DMS 273 treated with DMSO at 0.1 percent for 48 hours (cell line): ENCODE measurements at regions not wholly inside any gene's neighbourhood (a gene's known extent, or its start where the extent isn't known, plus 50 kb on each side); places are given as distances from the start of the nearest gene placed in this dataset.

Experiments used
- DNase-seq: peaks from one replicate; lab custom pipeline; 2025; lab: John Stamatoyannopoulos, UW

DNA sequence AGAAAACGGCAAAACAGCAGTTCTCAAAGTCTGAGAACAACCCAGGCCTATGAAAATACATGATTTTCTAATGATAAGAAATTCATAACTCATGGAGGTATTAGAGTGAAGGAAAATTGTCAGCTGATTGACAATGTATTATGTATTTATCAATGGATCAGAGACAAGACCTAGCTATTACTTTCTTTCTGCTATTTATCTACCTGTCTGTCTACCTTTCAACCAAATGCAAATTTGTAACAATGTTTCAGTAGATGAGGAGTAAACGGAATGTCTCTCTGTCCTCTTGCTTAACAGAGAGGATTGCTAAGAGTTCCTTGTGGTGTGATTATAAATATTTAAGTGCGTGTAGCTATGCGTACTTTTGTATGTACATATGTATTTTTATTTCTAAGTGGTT, 568.7 kb upstream of the RGS18 start:
- no peak for DNase-seq

GRCh38 chr1:191590578-191590977, 567.7 kb upstream of the RGS18 start:
- no peak for DNase-seq

DNA sequence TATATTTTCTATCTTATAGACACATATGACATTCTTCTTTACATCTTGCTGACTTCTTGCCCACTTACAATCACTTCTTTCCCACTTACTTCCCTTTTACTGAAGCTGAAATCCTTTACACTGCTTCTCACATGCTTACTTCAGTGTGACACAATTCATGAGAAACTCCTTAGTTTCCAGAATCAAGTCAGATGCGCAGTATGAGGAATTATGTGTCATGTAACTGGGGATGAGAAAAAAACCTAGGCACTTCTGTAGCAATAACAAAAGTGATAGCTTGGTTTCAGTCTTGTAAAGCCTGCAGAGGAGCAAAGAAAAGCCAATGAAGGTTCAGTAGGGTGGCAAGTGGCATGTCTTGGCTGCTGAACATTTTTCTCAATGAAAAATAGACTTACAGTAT, 566.2 kb upstream of the RGS18 start:
- DNase-seq, result no peak

DNA sequence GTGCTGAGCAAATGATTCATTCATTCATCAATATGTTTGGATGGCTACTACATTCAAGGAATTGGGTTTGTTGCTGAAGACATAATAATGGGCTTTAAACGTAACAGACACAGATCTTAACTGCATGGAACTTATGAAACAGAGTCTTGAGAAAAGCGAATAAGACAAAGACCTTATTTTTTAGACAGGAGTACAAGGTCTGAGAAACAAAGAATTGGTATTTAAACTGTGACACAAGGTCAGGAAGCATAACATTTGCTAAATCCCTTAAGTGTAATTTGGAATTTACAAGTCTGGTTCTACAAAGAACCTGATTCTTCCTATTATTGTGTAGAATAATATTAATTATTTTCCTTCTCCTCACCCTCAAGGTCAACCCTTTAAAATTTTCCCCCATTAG, 565.4 kb upstream of the RGS18 start:
- no peak for DNase-seq

DNA sequence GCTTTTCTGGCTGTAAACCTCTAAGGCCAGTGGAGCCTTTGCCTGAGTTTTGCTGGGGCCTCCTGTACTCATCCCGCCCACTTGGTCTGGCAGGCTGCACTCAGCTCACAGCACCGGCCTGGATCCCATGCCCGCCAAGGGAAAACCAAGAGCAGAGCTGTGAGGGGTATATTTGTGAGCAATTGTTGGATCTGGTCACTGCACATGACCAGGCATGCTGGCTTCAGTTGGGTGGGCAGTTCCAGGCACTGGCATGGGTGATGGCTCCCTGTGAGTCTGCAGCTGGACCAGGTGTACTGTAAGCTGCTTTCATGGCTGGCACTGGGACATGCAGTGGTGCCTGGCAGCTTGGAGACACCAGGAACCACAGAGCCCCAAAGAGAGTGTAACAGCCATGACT, 563.1 kb upstream of the RGS18 start:
- no peak for DNase-seq

DNA sequence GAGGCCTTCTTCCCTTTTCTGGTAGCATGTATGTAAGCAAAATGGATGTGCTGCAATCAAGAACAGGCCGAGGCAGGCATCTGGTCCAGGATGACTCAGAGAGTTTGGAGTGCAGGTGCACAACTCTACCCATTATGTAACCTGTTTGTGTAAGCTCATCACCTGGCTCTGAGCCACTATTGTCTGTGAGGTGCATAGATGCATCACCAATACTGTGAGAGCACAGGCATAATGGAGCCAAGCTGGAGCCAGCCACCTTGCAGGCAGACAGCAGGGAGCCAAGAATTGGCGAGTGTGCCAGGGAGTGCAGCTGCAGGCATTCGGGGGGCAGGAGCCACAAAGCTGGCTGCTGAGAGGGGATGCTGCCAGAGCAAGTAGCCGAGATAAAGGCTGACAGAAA, 549.9 kb upstream of the RGS18 start:
- DNase-seq, result no peak

DNA sequence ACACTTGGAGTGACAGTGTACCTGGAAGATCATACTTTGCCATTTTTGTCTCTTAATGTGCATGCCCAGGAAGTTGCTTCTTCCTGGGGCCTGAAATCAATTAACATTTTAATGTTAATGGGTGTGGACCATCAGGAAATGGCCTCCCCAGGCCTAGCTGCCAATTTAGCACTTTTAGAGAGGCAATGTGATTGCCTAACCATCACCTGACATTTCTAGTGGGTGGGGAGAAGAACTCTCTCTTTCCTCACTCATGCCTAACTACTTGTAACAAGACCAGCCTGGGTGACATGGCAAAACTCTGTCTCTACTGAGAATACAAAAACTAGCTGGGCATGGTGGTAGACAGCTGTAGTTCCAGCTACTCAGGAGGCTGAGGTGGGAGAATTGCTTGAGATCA, 549.0 kb upstream of the RGS18 start:
- no peak for DNase-seq

GRCh38 chr1:191615101-191615821, 543.0 kb upstream of the RGS18 start:
- DNase-seq, result no peak

DNA sequence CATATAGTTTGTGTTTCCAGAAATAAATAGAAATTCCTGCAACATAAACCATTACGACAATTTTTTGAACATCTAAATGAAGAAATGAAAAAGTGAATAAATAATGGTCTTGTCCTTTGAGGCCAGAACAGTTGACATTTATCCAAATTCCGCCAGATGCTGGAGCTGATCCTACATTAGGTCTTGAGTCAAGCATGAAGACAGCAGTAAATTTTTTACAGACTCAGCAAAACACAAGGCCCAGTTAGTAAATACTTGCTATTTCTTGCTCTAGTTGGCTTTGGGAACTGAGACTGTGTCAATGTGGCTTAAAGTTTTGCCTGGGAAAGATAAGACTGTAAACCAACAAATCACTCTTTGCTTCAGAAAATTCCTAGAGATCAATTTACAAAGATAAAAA, 540.1 kb upstream of the RGS18 start:
- no peak for DNase-seq

DNA sequence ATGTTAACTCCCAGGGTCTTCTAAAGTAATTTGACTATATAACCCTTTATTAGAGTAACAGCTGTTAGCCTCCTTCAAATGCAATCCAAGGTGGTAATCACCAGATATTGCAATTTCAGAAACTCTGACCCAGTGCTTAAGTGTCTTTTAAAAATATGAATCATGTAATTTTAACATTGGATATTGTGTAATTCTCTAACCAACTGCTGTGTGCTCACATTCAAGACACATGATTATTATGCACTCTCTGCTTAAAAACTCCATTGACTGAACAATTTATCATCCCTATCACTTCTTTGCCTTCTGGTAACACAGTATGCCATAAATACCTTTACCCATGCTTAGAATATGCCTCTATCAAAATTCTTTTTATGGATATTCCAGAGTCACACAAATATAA, 537.4 kb upstream of the RGS18 start:
- DNase-seq, result no peak

DNA sequence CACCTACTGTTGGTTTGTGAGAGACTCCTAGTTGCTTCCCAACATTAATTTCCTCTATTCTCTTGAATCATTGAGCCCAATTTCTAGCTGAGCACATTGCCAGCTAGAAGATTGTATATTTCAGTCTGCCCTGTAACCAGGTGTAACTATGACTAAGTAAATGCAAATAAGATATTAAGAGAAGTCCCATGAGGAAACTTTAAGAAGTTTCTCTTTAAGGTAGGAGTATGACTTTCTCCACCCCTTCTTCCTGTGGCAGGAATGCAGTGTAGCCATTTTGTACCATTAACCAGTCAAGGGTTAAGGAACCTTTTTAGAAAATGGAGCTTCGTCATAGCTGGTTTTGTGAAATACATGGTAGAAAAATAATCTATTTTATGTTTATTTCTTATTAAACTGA, 534.2 kb upstream of the RGS18 start:
- DNase-seq, result no peak

DNA sequence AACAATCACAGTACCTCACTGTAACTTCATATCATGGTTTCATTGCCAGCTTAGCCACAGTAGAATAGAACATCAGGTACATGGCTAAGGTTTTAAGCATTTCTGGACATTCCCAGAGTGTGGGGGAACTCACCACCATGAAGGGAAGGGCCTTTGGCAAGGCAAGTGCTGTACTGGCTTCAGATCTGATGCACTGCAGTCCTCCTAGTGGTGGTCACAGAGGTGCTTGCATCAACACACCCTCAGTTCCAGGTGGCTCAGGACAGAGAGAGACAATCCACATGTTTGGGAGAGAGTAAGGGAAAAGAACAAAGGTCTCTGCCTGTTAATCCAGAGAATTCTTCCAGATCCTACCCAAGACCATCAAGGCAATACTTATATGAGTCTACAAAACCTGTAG, 528.4 kb upstream of the RGS18 start:
- DNase-seq, result no peak

- no peak for DNase-seq
These were observed 523.3 kb upstream of the RGS18 start for GRCh38 chr1:191634801-191635508.

DNA sequence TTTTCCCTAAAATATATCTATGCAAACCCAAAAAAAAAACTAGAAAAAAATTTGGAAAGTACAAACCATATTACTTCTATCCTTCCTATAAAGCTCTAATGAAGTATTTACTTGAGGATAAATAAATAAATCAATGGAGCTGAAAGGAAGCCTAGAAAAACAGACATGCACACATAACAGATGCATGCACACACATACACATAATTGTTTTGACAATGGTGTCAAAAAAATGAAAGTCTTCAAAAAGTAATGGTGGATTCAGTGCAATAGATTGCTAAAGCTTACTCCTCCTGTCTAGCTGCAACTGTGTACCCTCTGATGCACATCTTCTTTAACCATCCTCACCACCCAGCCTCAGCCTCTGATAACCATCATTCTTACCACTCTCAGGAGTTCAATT, 521.9 kb upstream of the RGS18 start:
- no peak for DNase-seq

GRCh38 chr1:191641420-191642260, 516.6 kb upstream of the RGS18 start:
- DNase-seq, result no peak

GRCh38 chr1:191643060-191643459, 515.2 kb upstream of the RGS18 start:
- no peak for DNase-seq

GRCh38 chr1:191648939-191649338, 509.3 kb upstream of the RGS18 start:
- no peak for DNase-seq

DNA sequence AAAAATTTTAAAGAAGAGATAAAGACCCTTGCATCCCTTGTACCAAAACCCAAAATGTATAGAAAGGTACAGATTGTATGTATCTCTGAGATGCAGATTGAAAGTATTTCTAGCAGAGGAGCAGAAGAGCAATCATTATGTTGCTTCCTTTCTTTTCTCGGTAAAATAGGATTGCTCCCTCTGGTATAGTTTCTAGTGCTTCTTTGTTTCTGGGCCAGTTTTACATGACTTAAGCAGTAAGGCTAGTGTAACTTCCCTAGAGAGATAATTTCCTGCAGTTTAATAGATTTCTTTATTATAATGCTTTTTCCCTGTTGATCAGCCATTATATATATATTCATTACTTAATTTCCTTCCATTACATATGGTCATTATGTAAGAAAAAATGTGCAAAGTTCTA, 496.2 kb upstream of the RGS18 start:
- DNase-seq, result no peak

DNA sequence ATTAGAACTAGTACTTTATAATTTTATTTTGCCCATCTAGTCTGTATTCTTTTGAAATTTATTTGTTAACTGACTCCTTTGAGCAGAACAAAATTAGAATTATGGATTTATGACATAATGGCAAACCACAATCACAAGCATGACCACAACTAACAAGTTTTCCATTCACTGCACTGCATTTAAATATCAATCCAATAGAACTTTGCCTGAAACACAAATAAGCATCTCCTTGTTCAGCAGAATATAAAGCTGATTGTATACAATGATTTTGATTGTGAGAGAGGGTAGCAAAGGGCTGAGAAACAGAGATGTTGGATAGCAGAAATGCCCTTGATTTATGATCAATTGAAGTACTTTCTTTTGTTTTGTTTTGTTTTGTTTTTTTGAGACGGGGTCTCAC, 495.5 kb upstream of the RGS18 start:
- no peak for DNase-seq

GRCh38 chr1:191668525-191668924, 489.7 kb upstream of the RGS18 start:
- DNase-seq, result no peak

DNA sequence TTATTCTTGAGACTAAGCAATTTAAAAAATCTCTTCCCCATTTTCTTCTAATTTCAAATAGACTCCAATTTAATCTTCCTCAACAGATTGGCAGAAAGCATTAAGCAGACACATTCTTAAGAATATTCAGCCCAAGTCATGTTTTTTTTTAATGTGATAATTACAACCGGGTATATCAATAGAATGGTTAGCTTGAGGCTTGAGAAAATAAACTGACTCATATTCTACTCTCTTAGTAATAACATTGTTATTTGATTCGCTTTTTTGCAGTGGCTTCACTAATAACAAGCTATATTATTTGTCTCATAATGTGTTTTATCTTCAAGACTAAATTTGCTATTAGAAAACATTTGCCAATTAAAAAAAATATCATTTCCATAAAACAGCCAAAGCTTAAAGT, 488.6 kb upstream of the RGS18 start:
- DNase-seq, result no peak

GRCh38 chr1:191671236-191671635, 487.0 kb upstream of the RGS18 start:
- DNase-seq, result no peak

DNA sequence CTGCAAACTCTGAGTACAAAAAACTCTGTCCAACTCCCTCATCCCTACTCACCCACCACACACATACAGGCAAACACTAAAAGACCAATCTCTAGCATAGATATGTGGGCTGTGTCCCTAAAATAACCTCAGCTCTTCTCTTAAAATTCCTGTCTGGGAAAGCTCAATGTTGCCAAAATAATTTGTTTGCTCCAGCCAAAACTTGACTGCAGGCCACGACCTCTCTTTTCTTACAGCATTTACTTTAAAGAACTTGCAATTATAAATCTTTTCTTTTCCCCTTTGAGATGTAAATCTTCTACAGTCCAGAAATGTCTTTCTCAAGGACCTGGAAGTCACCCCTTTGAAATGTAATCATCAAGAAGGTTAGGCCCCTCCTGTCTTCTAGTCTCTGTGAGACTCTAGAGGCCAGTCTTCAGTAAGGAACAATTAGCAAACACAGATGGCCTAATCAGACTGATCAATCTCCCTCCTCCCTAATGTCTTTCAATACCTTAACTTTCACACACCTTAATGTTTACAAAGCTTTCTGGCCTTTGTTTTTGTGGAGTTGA, 483.6 kb upstream of the RGS18 start:
- DNase-seq, result no peak
